HFFc6 (cell line): ENCODE measurements at regions not wholly inside any gene's neighbourhood (a gene's known extent, or its start where the extent isn't known, plus 50 kb on each side); places are given as distances from the start of the nearest gene placed in this dataset.
A peak's percentile ranks its signal among the peaks of the same experiment; 100 is the strongest.

ENCODE experiments used
- DNase-seq: peaks from one replicate; pipeline ENCODE4 v3.0.0-alpha.2; 2018
- H3K27ac Mint-ChIP-seq: 2 replicates; pipeline ENCODE4 v1.8.0; 2020; ENCODE audit warnings: mild to moderate bottlenecking, mixed read lengths
- H3K27me3 Mint-ChIP-seq: 2 replicates; pipeline ENCODE4 v1.8.0; 2021; ENCODE audit warnings: mild to moderate bottlenecking, moderate library complexity, mixed read lengths; ENCODE audit not compliant: insufficient read depth
- H3K36me3 Mint-ChIP-seq: 2 replicates; pipeline ENCODE4 v1.8.0; 2021; ENCODE audit warnings: low read depth, mixed read lengths
- H3K4me1 Mint-ChIP-seq: 2 replicates; pipeline ENCODE4 v1.8.0; 2020; ENCODE audit warnings: low read depth, mixed read lengths
- H3K4me3 Mint-ChIP-seq: 2 replicates; pipeline ENCODE4 v1.8.0; 2020; ENCODE audit warnings: mild to moderate bottlenecking, moderate library complexity, mixed read lengths
- H3K9me3 Mint-ChIP-seq: 2 replicates; pipeline ENCODE4 v1.8.0; 2020; ENCODE audit warnings: mild to moderate bottlenecking, mixed read lengths
- TF ChIP-seq, protein P1 (sequence below): fragments of 200-600 bp; sonication (generic); IDR thresholded peaks from 2 replicates; pipeline ENCODE4 v1.5.0; 2021; ENCODE audit warnings: antibody characterized with exemption, mild to moderate bottlenecking

DNA sequence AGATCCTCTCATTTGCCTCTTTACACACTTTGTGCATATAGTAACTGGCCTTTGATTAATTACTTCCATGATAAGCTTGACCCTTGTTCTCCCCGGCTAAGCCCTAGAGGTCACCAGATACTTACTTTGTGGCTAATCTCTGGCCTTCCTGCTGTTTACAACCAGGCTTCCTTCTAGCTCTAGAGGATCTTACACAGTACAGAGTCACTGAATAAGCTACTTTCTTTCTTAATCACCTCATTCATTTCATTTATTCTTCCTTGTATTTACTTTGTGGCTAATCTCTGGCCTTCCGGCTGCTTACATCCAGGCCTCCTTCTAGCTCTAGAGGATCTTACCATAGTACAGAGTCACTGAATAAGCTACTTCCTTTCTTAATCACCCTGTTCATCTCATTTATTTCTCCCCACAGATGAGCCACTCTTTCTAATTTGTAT lies 144.3 kb upstream of the C1orf21 start:
- TF ChIP-seq, protein P1, sequence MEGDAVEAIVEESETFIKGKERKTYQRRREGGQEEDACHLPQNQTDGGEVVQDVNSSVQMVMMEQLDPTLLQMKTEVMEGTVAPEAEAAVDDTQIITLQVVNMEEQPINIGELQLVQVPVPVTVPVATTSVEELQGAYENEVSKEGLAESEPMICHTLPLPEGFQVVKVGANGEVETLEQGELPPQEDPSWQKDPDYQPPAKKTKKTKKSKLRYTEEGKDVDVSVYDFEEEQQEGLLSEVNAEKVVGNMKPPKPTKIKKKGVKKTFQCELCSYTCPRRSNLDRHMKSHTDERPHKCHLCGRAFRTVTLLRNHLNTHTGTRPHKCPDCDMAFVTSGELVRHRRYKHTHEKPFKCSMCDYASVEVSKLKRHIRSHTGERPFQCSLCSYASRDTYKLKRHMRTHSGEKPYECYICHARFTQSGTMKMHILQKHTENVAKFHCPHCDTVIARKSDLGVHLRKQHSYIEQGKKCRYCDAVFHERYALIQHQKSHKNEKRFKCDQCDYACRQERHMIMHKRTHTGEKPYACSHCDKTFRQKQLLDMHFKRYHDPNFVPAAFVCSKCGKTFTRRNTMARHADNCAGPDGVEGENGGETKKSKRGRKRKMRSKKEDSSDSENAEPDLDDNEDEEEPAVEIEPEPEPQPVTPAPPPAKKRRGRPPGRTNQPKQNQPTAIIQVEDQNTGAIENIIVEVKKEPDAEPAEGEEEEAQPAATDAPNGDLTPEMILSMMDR = peak; percentile 11; the same call in 1 of the 2 replicates
- no peaks in the 10 kb centered on the region for H3K9me3 Mint-ChIP-seq
- H3K27ac Mint-ChIP-seq = peak overlapping the region; percentile 6
- no peak overlapping the region for H3K4me3 Mint-ChIP-seq
- peaks cover 15% of the 10 kb centered on the region for H3K4me1 Mint-ChIP-seq
- H3K36me3 Mint-ChIP-seq = 0 out of 2 replicates have a peak, but pooled peaks cover 5% of the 10 kb centered on the region
- H3K27me3 Mint-ChIP-seq = peaks cover 19% of the 10 kb centered on the region
- DNase-seq = peak; percentile 29

GRCh38 chr1:184244962-184245361 lies 141.9 kb upstream of the C1orf21 start:
- Mint-ChIP-seq H3K27ac (no peak overlapping the region), H3K36me3 (0 out of 2 replicates have a peak, but pooled peaks cover 5% of the 10 kb centered on the region), H3K4me1 (peaks cover 15% of the 10 kb centered on the region), H3K27me3 (peaks cover 23% of the 10 kb centered on the region), H3K9me3 (no peaks in the 10 kb centered on the region), H3K4me3 (no peak overlapping the region)
- DNase-seq = no peak
- TF ChIP-seq, protein P1 = no peak

GRCh38 chr1:184247671-184248070 lies 139.2 kb upstream of the C1orf21 start:
- TF ChIP-seq, protein P1 = no peak
- peaks cover 6% of the 10 kb centered on the region for H3K4me1 Mint-ChIP-seq
- no peak overlapping the region for H3K4me3 Mint-ChIP-seq
- H3K27ac Mint-ChIP-seq = no peak overlapping the region
- H3K36me3 Mint-ChIP-seq = 0 out of 2 replicates have a peak, but pooled peaks cover 5% of the 10 kb centered on the region
- H3K27me3 Mint-ChIP-seq = peaks cover 24% of the 10 kb centered on the region
- no peak for DNase-seq
- H3K9me3 Mint-ChIP-seq = no peaks in the 10 kb centered on the region

DNA sequence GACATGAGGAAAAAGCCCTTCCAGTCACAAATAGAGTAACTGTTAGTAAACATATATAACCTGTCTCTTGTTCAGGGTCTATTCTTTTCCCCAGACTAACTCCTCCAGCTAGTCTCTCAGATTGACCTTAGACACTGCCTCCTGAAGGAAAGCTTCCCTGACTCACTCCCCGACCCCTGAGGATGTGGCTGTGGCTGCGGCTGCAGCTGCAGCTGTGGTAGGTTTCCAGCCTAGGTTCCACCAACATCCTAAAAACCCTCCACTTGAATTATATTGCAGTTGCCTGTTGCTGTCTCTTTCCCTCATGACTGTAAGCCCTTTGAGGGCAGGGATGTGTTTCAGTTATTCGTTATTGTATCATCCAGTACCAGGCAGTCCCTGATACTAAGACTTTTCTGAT lies 132.9 kb upstream of the C1orf21 start:
- Mint-ChIP-seq H3K27ac (no peak overlapping the region), H3K9me3 (no peaks in the 10 kb centered on the region), H3K4me1 (no peaks in the 10 kb centered on the region), H3K4me3 (no peak overlapping the region), H3K36me3 (no peaks in the 10 kb centered on the region; the same call in 1 of the 2 replicates), H3K27me3 (peaks cover 34% of the 10 kb centered on the region)
- no peak for DNase-seq
- TF ChIP-seq, protein P1 = no peak

DNA sequence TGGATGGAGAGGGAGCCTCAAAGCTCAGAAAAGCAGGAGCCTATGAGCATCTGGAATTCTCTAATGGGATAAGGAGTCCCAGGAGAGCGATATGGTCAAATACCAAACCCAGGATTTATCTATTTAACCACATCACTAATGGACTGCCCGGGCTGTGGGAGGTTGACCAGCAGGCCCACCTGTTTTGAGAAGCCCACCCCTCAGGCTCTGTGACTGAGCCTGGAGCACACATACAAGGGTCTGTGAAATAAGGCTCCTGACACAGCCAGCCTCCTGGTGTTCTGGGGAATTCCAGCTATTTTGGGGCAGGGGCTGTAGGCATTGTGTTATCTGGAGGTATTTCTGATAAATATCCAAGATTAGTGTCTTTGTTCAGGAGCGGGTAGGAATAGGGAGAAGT lies 132.0 kb upstream of the C1orf21 start:
- Mint-ChIP-seq H3K9me3 (no peaks in the 10 kb centered on the region), H3K36me3 (no peaks in the 10 kb centered on the region; the same call in 1 of the 2 replicates), H3K4me1 (peaks cover 1% of the 10 kb centered on the region), H3K27ac (no peak overlapping the region), H3K4me3 (no peak overlapping the region), H3K27me3 (peaks cover 31% of the 10 kb centered on the region)
- TF ChIP-seq, protein P1 = no peak
- DNase-seq = no peak

DNA sequence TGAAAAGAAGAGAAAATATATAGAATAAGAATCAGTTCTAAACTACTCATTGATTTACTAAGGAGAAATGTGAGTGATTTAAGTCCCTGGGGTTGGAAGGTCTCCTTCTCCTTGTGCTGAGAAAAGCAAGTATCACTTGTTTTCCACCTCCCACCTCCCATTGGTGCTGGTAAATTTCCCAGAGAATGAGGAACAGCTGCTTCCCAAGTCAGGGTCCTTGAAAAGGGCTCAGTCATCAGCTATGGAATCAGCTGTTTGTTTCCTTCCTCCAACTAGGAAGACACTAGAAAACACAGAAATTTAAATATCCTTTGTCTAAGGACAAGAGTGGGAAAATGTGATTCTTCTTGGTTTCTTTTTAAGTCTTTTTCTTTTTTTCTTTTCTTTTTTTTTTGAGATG lies 131.3 kb upstream of the C1orf21 start:
- Mint-ChIP-seq H3K27ac (no peak overlapping the region), H3K27me3 (peaks cover 31% of the 10 kb centered on the region), H3K36me3 (no peaks in the 10 kb centered on the region; the same call in 1 of the 2 replicates), H3K4me3 (no peak overlapping the region), H3K9me3 (no peaks in the 10 kb centered on the region), H3K4me1 (peaks cover 8% of the 10 kb centered on the region)
- TF ChIP-seq, protein P1 = no peak
- DNase-seq = no peak
